Bronchial epithelial cell (primary cell): ENCODE measurements at regions not wholly inside any gene's neighbourhood (a gene's known extent, or its start where the extent isn't known, plus 50 kb on each side); places are given as distances from the start of the nearest gene placed in this dataset.

ENCODE experiments used
- DNase-seq: peaks from one replicate; pipeline ENCODE4 v3.0.0-alpha.2; 2010; ENCODE audit warnings: low read depth
- FAIRE-seq: peaks from 2 replicates; lab custom pipeline; 2011; peaks lifted over from hg19 to GRCh38; lab: Jason Lieb, UNC
- H3K27me3 ChIP-seq: 2 replicates; pipeline ENCODE4 v1.5.1; 2011; ENCODE audit warnings: low read length; ENCODE audit not compliant: control insufficient read depth, insufficient read depth
- H3K36me3 ChIP-seq: 2 replicates; pipeline ENCODE4 v1.5.1; 2011; ENCODE audit warnings: low read length; ENCODE audit not compliant: control insufficient read depth, insufficient read depth
- H3K4me3 ChIP-seq: 2 replicates; pipeline ENCODE4 v1.5.1; 2011; ENCODE audit warnings: mild to moderate bottlenecking, low read depth, low read length, control low read depth
- CTCF ChIP-seq: IDR thresholded peaks from 2 replicates; pipeline ENCODE4 v1.5.1; 2011; ENCODE audit warnings: mild to moderate bottlenecking, moderate library complexity, low read length, control low read depth, inconsistent platforms; ENCODE audit not compliant: insufficient read depth, severe bottlenecking

GRCh38 chr11:96893988-96894387, 504.2 kb downstream of the JRKL start:
- TF ChIP-seq CTCF = no peak
- FAIRE-seq (no peak), DNase-seq (no peak)
- Histone ChIP-seq H3K36me3 (no peaks in the 10 kb centered on the region), H3K27me3 (no peaks in the 10 kb centered on the region), H3K4me3 (no peak overlapping the region)

GRCh38 chr11:96894587-96894986, 504.8 kb downstream of the JRKL start:
- no peaks in the 10 kb centered on the region for H3K27me3 ChIP-seq
- no peak for FAIRE-seq
- no peaks in the 10 kb centered on the region for H3K36me3 ChIP-seq
- no peak overlapping the region for H3K4me3 ChIP-seq
- TF ChIP-seq CTCF = no peak
- DNase-seq = no peak

GRCh38 chr11:96899971-96900370, 510.2 kb downstream of the JRKL start:
- no peaks in the 10 kb centered on the region for H3K27me3 ChIP-seq
- H3K36me3 ChIP-seq = no peaks in the 10 kb centered on the region
- H3K4me3 ChIP-seq = no peak overlapping the region
- DNase-seq (no peak), FAIRE-seq (no peak)
- no peak for TF ChIP-seq CTCF

- FAIRE-seq (no peak), DNase-seq (no peak)
- H3K27me3 ChIP-seq = no peaks in the 10 kb centered on the region
- H3K4me3 ChIP-seq = no peak overlapping the region
- TF ChIP-seq CTCF = no peak
- H3K36me3 ChIP-seq = no peaks in the 10 kb centered on the region
Measured at GRCh38 chr11:96905143-96905542, 515.3 kb downstream of the JRKL start.

GRCh38 chr11:96905663-96906062, 515.9 kb downstream of the JRKL start:
- FAIRE-seq (no peak), DNase-seq (no peak)
- no peak overlapping the region for H3K4me3 ChIP-seq
- H3K27me3 ChIP-seq = no peaks in the 10 kb centered on the region
- no peaks in the 10 kb centered on the region for H3K36me3 ChIP-seq
- no peak for TF ChIP-seq CTCF

- no peak for DNase-seq
- FAIRE-seq = no peak
- no peak for TF ChIP-seq CTCF
- Histone ChIP-seq H3K27me3 (no peaks in the 10 kb centered on the region), H3K36me3 (no peaks in the 10 kb centered on the region), H3K4me3 (no peak overlapping the region)
Measured at GRCh38 chr11:96906476-96906875, 516.7 kb downstream of the JRKL start.
